ENCODE measurements at regions not wholly inside any gene's neighbourhood (a gene's known extent, or its start where the extent isn't known, plus 50 kb on each side); places are given as distances from the start of the nearest gene placed in this dataset.

DNA sequence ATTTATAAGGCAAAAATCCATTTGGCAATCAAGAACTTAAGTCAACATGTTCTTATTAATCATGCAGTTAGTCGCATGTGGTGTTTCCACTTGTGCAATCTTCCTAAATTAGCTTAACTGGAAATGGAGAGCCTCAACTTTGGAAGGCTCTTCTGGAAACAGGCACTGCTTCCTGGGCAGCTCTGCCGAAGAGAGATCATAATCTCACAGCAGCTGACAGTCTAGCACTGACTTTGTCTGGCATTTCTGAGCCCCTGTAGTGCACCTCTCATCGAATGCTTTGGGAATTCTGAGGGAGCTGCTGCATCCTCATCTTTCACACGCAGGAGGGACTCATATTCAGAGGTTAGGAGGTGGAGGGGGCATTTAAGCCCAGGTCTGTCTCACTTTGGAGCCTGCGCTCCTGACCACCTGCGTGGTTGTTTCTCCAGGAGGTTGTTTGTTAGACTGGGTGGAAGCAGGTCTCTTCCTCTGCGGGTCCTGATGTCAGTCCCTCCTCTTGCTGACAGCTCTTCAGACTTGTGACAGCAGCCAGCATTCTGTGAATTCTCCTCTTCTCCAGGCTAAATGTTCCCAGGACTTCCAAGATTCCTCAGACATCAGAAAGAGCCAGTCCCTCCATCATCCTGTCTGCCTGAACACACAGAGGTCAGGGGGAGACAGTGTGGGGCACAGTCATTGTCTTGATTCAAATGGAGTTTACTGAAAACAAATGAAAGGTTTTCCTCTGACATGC is 100.4 kb upstream of the GJB6 start:
- TF ChIP-seq POLR2AphosphoS5 (IDR thresholded peaks at IDR 0.05; ENCODE audit: insufficient read depth in 1 of 2, low read depth in 1 of 2), result no peak
- no peak for TF ChIP-seq CTCF (IDR thresholded peaks at IDR 0.05)
- Histone ChIP-seq H3K4me1 (peaks cover 5% of the 10 kb centered on the region), H3K27ac (no peak overlapping the region), H3K27me3 (no peaks in the 10 kb centered on the region), H3K9me3 (no peaks in the 10 kb centered on the region), H3K4me3 (no peak overlapping the region), H3K36me3 (no peaks in the 10 kb centered on the region)
- intact Hi-C loops (cut with DNase I), result no loop called here
- DNase-seq (ENCODE audit: extremely low spot score in 2 of 2), result peak in 1 of 2 donors; percentile 54

- TF ChIP-seq POLR2A (IDR thresholded peaks at IDR 0.05) (no peak), POLR2AphosphoS5 (IDR thresholded peaks at IDR 0.05; ENCODE audit: insufficient read depth in 1 of 2, low read depth in 1 of 2) (no peak), CTCF (IDR thresholded peaks at IDR 0.05) (no peak)
- H3K27me3 ChIP-seq, result no peaks in the 10 kb centered on the region
- H3K9me3 ChIP-seq, result no peaks in the 10 kb centered on the region
- H3K36me3 ChIP-seq, result no peaks in the 10 kb centered on the region
- no peak overlapping the region for H3K4me3 ChIP-seq
- no peak for DNase-seq (ENCODE audit: extremely low spot score in 2 of 2)
- H3K4me1 ChIP-seq, result peaks cover 5% of the 10 kb centered on the region
- H3K27ac ChIP-seq, result no peak overlapping the region
- intact Hi-C loops (cut with DNase I), result no loop called here
Measured at GRCh38 chr13:20331949-20332348, 99.8 kb upstream of the GJB6 start.

DNA sequence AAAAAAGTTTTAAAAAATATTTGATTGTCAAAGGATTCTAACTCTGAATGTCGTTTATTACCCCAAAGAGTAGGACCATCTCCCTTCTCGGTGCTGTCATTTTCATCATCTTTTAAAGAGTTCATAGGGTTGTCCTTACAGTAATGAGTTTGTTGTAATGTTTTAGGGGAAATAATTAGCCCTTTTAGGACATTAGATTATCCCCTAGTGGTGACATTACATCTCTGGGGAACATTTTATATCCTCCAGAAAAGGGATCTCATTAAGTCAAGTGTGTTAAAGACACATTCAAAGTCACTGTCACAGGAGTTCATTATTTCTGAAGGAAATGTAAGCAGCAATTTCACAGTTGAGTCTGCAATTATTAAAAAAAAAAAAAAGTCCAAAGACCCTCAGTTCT is 99.3 kb upstream of the GJB6 start:
- no peaks in the 10 kb centered on the region for H3K9me3 ChIP-seq
- H3K4me1 ChIP-seq, result peaks cover 5% of the 10 kb centered on the region
- no peaks in the 10 kb centered on the region for H3K36me3 ChIP-seq
- no peak overlapping the region for H3K4me3 ChIP-seq
- no peak overlapping the region for H3K27ac ChIP-seq
- intact Hi-C loops (cut with DNase I), result no loop called here
- DNase-seq (ENCODE audit: extremely low spot score in 2 of 2), result no peak
- TF ChIP-seq POLR2AphosphoS5 (IDR thresholded peaks at IDR 0.05; ENCODE audit: insufficient read depth in 1 of 2, low read depth in 1 of 2) (no peak), POLR2A (IDR thresholded peaks at IDR 0.05) (no peak), CTCF (IDR thresholded peaks at IDR 0.05) (no peak)
- no peaks in the 10 kb centered on the region for H3K27me3 ChIP-seq

DNA sequence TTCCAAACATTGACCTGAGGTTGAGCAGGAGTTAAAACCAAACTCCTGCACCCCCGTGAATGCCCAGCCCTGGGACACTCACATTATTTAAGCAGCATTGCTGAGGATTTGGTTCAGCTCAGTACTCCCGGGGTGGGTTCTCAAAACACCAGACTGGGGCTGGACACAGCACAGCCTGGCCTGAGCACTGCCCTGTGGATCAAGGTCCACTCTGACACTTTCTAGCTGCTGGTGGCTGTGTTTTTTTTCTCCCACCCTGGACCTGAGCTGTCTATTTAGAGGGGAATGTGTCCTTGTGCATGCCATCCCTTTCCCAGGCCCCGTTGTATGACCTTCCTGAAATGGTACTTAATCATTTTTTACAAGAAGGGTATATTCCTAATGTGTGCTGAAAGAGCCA is 94.7 kb upstream of the GJB6 start:
- Histone ChIP-seq H3K27me3 (no peaks in the 10 kb centered on the region), H3K9me3 (no peaks in the 10 kb centered on the region), H3K4me1 (no peaks in the 10 kb centered on the region), H3K27ac (no peak overlapping the region), H3K36me3 (no peaks in the 10 kb centered on the region), H3K4me3 (no peak overlapping the region)
- intact Hi-C loops (cut with DNase I), result no loop called here
- DNase-seq (ENCODE audit: extremely low spot score in 2 of 2), result no peak
- TF ChIP-seq POLR2A (IDR thresholded peaks at IDR 0.05) (no peak), POLR2AphosphoS5 (IDR thresholded peaks at IDR 0.05; ENCODE audit: insufficient read depth in 1 of 2, low read depth in 1 of 2) (no peak), CTCF (IDR thresholded peaks at IDR 0.05) (no peak)

GRCh38 chr13:20326276-20326675 is 94.2 kb upstream of the GJB6 start:
- H3K9me3 ChIP-seq, result no peaks in the 10 kb centered on the region
- no peak overlapping the region for H3K4me3 ChIP-seq
- H3K27ac ChIP-seq, result no peak overlapping the region
- H3K27me3 ChIP-seq, result no peaks in the 10 kb centered on the region
- TF ChIP-seq POLR2AphosphoS5 (IDR thresholded peaks at IDR 0.05; ENCODE audit: insufficient read depth in 1 of 2, low read depth in 1 of 2) (no peak), CTCF (IDR thresholded peaks at IDR 0.05) (no peak), POLR2A (IDR thresholded peaks at IDR 0.05) (no peak)
- H3K4me1 ChIP-seq, result no peaks in the 10 kb centered on the region
- H3K36me3 ChIP-seq, result no peaks in the 10 kb centered on the region
- intact Hi-C loops (cut with DNase I), result no loop called here
- peak in 1 of 2 donors; percentile 81 for DNase-seq (ENCODE audit: extremely low spot score in 2 of 2)

All from vagina (tissue), 2 donors.